Hindlimb muscle (tissue), 1 donor: ENCODE measurements at regions not wholly inside any gene's neighbourhood (a gene's known extent, or its start where the extent isn't known, plus 50 kb on each side); places are given as distances from the start of the nearest gene placed in this dataset.
A peak's percentile ranks its signal among the peaks of the same experiment; 100 is the strongest.
"Not testable (repeated sequence)": the region's sequence is repeated elsewhere in the genome, so short reads cannot be mapped to it uniquely, and the experiment has no call there.

Experiments used
- DNase-seq: peaks from one replicate; pipeline ENCODE4 v3.0.0-alpha.2; 2013

GRCh38 chrX:79482686-79483085 is 115.6 kb upstream of the ITM2A start:
- DNase-seq: no peak

DNA sequence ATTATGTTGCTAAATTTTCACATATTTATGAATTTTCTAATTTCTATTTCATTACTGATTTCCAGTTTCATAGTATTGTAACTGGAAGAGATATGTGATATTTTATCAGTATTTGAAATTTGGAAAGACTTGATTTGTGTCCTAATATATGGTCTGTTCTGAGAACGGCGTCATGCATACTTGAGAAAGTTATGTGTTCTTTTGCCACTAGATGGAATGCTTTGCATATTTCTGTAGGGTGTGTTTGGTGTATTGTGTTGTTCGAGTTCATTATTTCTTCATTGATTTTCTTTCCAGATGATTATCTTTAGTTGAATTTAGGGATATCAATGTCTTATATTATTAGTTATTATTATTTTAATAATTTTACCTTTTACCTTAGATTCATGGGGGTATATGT is 110.6 kb upstream of the ITM2A start:
- no peak for DNase-seq

DNA sequence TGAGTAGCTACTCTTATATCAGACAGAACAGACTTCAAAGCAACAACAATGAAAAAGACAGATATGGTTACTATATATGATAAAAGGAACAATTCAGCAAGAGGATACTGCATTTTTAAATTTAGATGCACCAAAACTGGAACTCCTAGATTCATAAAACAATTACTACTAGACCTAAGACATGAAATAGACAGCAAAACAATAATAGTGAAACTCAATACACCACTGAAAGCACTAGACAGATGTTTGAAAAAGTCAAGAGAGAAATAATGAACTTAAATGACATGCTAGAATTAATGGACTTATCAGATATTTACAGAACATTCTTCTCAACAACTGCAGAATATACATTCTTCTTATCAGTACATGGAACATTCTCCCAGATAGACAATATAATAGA is 99.5 kb upstream of the ITM2A start:
- DNase-seq: no peak

DNA sequence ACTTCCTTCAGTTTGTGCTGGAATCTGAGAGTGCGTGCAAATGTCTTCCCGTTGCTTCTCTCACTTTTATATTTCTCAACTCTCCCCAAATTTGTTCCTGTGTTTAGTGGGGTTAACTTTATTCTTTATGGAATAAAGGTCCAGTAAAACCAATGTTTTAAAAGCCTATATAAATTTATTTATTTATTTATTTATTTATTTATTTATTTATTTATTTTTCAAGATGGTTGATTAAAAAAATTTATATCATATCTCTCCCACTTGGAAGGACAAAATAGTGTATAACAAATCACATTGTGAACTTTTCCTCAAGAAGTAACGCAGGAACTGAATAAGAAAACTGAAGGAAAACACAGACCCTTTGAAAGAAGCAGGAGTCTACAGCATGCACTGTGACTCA is 95.3 kb upstream of the ITM2A start:
- no peak for DNase-seq

DNA sequence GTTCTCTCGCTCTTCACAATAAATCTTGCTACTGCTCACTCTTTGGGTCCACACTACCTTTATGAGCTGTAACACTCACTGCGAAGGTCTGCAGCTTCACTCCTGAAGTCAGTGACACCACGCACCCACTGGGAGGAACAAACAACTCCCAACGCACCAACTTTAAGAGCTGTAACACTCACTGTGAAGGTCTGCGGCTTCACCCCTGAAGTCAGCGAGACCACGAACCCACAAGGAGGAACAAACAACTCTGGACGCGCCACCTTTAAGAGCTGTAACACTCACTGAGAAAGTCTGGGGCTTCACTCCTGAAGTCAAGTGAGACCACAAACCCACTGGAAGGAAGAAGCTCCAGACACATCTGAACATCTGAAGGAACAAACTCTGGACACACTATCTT is 89.5 kb upstream of the ITM2A start:
- DNase-seq: not testable (repeated sequence)

DNA sequence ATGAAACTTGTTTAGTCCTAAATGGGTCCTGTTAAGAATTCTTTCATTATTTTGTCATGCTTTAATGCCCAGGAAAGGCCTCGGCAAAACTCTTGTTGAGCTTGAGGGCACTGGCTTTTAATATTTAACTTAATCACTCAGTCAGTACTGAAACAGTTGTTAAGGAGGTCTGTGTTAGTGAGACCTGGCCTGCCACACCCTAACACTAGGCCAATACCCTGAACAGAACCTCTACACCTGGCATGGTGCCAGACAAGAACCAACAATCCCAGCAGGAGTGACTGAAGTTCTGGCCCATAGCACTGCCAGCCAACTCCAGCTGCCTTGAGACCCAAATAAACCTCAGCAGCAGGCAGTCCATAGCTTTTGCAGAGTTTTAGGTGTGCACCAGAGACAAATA is 85.7 kb upstream of the ITM2A start:
- no peak for DNase-seq

GRCh38 chrX:79444694-79445210 is 77.6 kb upstream of the ITM2A start:
- DNase-seq: peak; percentile 64

DNA sequence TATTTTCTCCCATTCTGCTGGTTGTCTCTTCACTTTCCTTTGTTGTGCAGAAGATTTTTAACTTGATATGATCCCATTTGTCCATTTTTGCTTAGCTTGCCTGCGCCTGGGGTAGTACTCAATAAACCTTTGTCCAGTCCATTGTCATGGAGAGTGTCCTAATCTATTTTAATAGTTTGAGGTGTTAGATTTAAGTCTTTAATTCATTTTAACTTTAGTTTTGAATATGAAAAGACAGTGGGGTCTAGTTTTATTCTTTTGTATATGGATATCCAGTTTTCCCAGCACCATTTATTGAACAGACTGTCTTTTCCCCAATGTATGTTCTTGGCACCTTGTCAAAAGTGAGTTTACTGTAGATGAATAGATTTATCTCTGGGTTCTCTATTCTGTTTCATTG is 76.0 kb upstream of the ITM2A start:
- DNase-seq: no peak

- no peak for DNase-seq
Observed at GRCh38 chrX:79440336-79440735, 73.2 kb upstream of the ITM2A start.
